ENCODE measurements at regions not wholly inside any gene's neighbourhood (a gene's known extent, or its start where the extent isn't known, plus 50 kb on each side); places are given as distances from the start of the nearest gene placed in this dataset.

- H3K9me3 Mint-ChIP-seq: no peaks in the 10 kb centered on the region
- H3K4me1 Mint-ChIP-seq: no peaks in the 10 kb centered on the region
- H3K27ac Mint-ChIP-seq: no peak overlapping the region
- no peak overlapping the region for H3K4me3 Mint-ChIP-seq
- no peaks in the 10 kb centered on the region for H3K27me3 Mint-ChIP-seq
- CTCF ChIA-PET: no interaction called here
- DNase-seq: no peak
- no peaks in the 10 kb centered on the region for H3K36me3 Mint-ChIP-seq
Observed at GRCh38 chr2:16900405-16901025, 234.9 kb upstream of the CYRIA start.

DNA sequence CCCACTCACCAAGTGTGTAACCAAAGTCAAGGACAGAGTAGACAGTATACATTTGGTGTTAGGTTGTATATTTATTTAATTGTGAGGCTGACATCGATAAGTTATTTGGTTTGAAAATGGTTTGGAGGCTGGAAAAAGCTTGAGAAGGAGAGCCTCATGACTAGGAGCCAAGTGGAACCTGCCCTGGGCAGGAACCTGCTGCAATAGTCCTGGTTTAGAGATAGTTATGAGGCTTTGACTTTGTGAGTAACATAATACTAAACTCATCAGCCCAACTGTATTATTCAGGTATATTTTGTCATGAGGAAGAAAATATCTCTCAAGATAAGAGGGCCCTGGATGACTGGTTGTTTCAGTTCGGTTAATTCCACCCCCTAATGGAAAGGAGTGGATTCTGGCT, 234.3 kb upstream of the CYRIA start:
- CTCF ChIA-PET: no interaction called here
- DNase-seq: no peak
- Mint-ChIP-seq H3K4me3 (no peak overlapping the region), H3K27ac (no peak overlapping the region), H3K4me1 (no peaks in the 10 kb centered on the region), H3K27me3 (no peaks in the 10 kb centered on the region), H3K9me3 (no peaks in the 10 kb centered on the region), H3K36me3 (no peaks in the 10 kb centered on the region)

GRCh38 chr2:16890081-16890480, 224.4 kb upstream of the CYRIA start:
- Mint-ChIP-seq H3K4me3 (no peak overlapping the region), H3K27ac (no peak overlapping the region), H3K9me3 (no peaks in the 10 kb centered on the region), H3K4me1 (no peaks in the 10 kb centered on the region), H3K27me3 (no peaks in the 10 kb centered on the region), H3K36me3 (no peaks in the 10 kb centered on the region)
- CTCF ChIA-PET: no interaction called here
- DNase-seq: no peak

GRCh38 chr2:16885027-16885426, 219.4 kb upstream of the CYRIA start:
- Mint-ChIP-seq H3K36me3 (no peaks in the 10 kb centered on the region), H3K27me3 (no peaks in the 10 kb centered on the region), H3K4me1 (no peaks in the 10 kb centered on the region), H3K27ac (no peak overlapping the region), H3K9me3 (no peaks in the 10 kb centered on the region), H3K4me3 (no peak overlapping the region)
- CTCF ChIA-PET: no interaction called here
- DNase-seq: no peak

DNA sequence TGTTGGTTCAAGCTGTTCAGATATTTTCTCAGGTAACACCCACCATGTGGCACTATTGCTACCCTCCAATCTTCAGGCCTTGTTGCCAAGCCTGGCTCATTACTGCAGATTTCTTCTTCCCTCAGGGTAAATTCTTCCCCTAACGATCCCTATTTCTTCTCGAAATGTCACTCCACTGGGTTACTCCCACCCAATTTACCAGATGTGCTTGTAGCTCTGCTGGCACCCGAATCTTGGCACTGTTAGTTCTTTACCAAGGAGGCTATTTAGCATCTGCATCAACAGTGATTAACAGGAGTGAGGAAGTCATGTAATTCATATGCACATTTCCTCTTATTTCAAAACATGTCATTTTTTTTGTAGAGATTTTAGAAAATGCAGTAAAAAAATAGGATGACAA, 217.1 kb upstream of the CYRIA start:
- no peaks in the 10 kb centered on the region for H3K9me3 Mint-ChIP-seq
- H3K4me3 Mint-ChIP-seq: no peak overlapping the region
- no peak overlapping the region for H3K27ac Mint-ChIP-seq
- no peaks in the 10 kb centered on the region for H3K27me3 Mint-ChIP-seq
- CTCF ChIA-PET: no interaction called here
- no peaks in the 10 kb centered on the region for H3K36me3 Mint-ChIP-seq
- no peak for DNase-seq
- H3K4me1 Mint-ChIP-seq: no peaks in the 10 kb centered on the region

DNA sequence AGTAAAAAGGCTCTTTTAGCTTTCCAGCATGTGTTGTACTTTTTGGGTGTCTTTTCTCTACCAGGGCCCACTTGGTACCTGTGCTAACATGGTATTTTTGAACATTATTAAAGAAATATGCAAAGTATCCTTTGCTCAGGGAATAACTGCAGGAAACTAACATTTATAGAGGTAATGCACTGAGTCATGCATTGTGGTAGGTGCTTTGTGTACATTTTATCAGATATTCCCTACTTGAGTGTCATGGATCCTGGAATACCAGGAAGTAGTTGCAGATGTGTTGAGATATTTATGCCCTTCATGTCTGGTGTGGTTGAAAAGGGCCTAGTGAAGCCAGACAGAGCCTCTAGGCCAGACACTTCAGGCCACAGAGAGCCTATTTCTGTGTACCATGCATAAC, 215.5 kb upstream of the CYRIA start:
- no peak overlapping the region for H3K27ac Mint-ChIP-seq
- no peak for DNase-seq

DNA sequence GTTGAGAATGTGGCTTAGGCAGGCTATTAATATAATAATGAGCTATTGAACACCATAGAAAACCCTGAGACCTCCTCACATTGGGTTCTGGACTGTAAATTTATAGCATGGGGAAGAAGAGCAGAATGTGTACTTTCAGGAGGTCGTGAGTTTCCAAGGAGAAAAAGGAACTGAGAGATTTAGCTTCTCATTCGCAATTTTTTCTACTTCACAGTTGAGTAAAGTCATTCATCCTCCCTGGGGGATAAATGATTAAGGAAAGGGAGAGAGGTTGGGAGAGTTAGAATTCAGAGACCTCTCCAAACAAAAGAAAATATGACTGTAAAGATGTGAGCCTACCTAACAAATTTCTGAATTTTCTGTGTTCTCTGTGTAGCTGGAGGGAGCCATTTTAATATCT, 205.8 kb upstream of the CYRIA start:
- no peak overlapping the region for H3K27ac Mint-ChIP-seq
- CTCF ChIA-PET: no interaction called here
- no peaks in the 10 kb centered on the region for H3K4me1 Mint-ChIP-seq
- DNase-seq: no peak
- no peaks in the 10 kb centered on the region for H3K27me3 Mint-ChIP-seq
- no peak overlapping the region for H3K4me3 Mint-ChIP-seq
- H3K36me3 Mint-ChIP-seq: no peaks in the 10 kb centered on the region
- H3K9me3 Mint-ChIP-seq: no peaks in the 10 kb centered on the region

More for the DNA sequence above, 215.5 kb upstream of the CYRIA start:
- H3K4me3 Mint-ChIP-seq: no peak overlapping the region
- H3K27me3 Mint-ChIP-seq: no peaks in the 10 kb centered on the region
- no peaks in the 10 kb centered on the region for H3K36me3 Mint-ChIP-seq
- H3K9me3 Mint-ChIP-seq: no peaks in the 10 kb centered on the region
- no peaks in the 10 kb centered on the region for H3K4me1 Mint-ChIP-seq
- CTCF ChIA-PET: no interaction called here

DNA sequence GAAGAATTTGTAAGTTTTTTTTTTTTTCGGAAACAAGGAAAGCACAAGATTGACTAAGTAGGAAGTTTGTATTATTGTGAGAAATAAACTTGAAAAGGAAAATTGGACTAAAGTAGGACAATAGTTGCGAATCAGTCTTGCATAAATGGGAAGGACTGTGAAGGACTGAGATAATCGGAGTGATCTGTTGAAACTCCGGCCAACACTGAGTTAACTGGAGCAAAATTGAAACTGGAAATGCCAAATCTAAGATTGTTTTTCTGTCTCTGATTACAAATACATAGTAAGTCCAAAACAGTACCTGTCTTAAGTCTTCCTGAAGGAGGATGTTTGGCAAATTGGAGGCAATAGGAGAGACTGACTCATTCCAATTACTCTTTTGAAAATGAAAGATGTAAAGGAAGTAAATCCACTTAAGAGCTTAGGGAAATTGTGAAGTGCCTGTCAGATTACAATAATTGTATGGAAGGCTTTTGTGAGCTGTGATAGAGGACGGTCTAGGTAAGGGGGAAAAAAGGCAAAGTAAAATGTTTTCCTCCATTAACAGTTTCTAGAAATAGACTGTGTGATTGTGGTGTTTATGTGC, 204.9 kb upstream of the CYRIA start:
- no peaks in the 10 kb centered on the region for H3K36me3 Mint-ChIP-seq
- no peak for DNase-seq
- no peaks in the 10 kb centered on the region for H3K9me3 Mint-ChIP-seq
- no peaks in the 10 kb centered on the region for H3K27me3 Mint-ChIP-seq
- no peaks in the 10 kb centered on the region for H3K4me1 Mint-ChIP-seq
- CTCF ChIA-PET: no interaction called here
- H3K27ac Mint-ChIP-seq: no peak overlapping the region
- H3K4me3 Mint-ChIP-seq: no peak overlapping the region

GRCh38 chr2:16869711-16870110, 204.1 kb upstream of the CYRIA start:
- no peak overlapping the region for H3K4me3 Mint-ChIP-seq
- no peaks in the 10 kb centered on the region for H3K27me3 Mint-ChIP-seq
- H3K27ac Mint-ChIP-seq: no peak overlapping the region
- no peaks in the 10 kb centered on the region for H3K9me3 Mint-ChIP-seq
- H3K36me3 Mint-ChIP-seq: no peaks in the 10 kb centered on the region
- H3K4me1 Mint-ChIP-seq: no peaks in the 10 kb centered on the region
- CTCF ChIA-PET: no interaction called here
- no peak for DNase-seq

- H3K4me3 Mint-ChIP-seq: no peak overlapping the region
- no peaks in the 10 kb centered on the region for H3K4me1 Mint-ChIP-seq
- H3K36me3 Mint-ChIP-seq: no peaks in the 10 kb centered on the region
- no peaks in the 10 kb centered on the region for H3K27me3 Mint-ChIP-seq
- no peak for DNase-seq
- no peak overlapping the region for H3K27ac Mint-ChIP-seq
- H3K9me3 Mint-ChIP-seq: peaks cover 4% of the 10 kb centered on the region
- CTCF ChIA-PET: no interaction called here
Observed at GRCh38 chr2:16862471-16862870, 196.8 kb upstream of the CYRIA start.

GRCh38 chr2:16861530-16861929, 195.9 kb upstream of the CYRIA start:
- Mint-ChIP-seq H3K27ac (no peak overlapping the region), H3K36me3 (no peaks in the 10 kb centered on the region), H3K4me1 (no peaks in the 10 kb centered on the region), H3K9me3 (peaks cover 4% of the 10 kb centered on the region), H3K4me3 (no peak overlapping the region), H3K27me3 (no peaks in the 10 kb centered on the region)
- CTCF ChIA-PET: no interaction called here
- no peak for DNase-seq

DNA sequence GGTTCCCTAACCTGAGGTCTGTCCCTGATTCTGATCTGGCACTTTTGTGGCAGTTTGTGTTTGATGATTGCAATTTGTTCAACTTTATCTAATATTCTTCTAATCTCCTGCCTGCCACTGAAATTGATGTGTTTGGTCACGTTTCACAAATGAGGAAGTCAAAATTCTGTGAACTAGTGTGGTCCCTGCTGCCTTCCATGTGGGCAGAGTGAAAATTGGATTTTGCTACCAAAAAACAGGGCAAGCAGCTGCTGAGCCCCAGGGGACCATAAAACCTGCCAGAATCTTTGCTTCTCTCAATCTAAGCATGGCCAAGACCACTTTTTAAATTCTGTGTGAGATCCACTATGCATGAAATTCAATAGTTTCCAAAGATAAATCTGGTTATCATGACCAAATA, 195.5 kb upstream of the CYRIA start:
- no peak for DNase-seq
- no peaks in the 10 kb centered on the region for H3K27me3 Mint-ChIP-seq
- CTCF ChIA-PET: no interaction called here
- no peak overlapping the region for H3K4me3 Mint-ChIP-seq
- no peak overlapping the region for H3K27ac Mint-ChIP-seq
- no peaks in the 10 kb centered on the region for H3K36me3 Mint-ChIP-seq
- H3K4me1 Mint-ChIP-seq: no peaks in the 10 kb centered on the region
- peaks cover 4% of the 10 kb centered on the region for H3K9me3 Mint-ChIP-seq

- no peaks in the 10 kb centered on the region for H3K4me1 Mint-ChIP-seq
- DNase-seq: no peak
- H3K27ac Mint-ChIP-seq: no peak overlapping the region
- CTCF ChIA-PET: no interaction called here
- H3K27me3 Mint-ChIP-seq: no peaks in the 10 kb centered on the region
- H3K9me3 Mint-ChIP-seq: peaks cover 4% of the 10 kb centered on the region
- no peaks in the 10 kb centered on the region for H3K36me3 Mint-ChIP-seq
- H3K4me3 Mint-ChIP-seq: no peak overlapping the region
Observed at GRCh38 chr2:16860627-16861026, 195.0 kb upstream of the CYRIA start.

DNA sequence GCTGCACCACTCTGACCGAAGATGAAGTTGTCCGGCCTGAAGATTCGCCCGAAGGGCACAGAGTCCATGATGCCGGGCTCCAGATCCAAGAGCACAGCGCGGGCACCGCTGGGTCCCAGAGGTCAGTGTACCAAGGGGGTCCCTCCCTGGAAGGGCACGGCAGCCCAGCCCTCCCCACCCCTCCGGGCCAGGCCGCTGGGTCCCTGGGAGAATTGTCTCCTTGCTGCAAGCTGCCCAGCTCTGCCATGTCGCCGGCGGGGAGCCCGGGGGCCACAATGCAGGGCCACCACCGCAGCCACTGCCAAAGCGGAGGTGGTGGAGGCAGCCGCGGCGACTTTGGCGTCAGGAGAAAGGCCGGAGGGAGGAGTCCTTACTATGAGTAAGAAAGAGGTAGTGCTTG, 189.5 kb upstream of the CYRIA start:
- Mint-ChIP-seq H3K27me3 (no peaks in the 10 kb centered on the region), H3K4me1 (no peaks in the 10 kb centered on the region), H3K36me3 (no peaks in the 10 kb centered on the region), H3K27ac (no peak overlapping the region), H3K4me3 (no peak overlapping the region), H3K9me3 (peaks cover 4% of the 10 kb centered on the region)
- CTCF ChIA-PET: no interaction called here
- no peak for DNase-seq

DNA sequence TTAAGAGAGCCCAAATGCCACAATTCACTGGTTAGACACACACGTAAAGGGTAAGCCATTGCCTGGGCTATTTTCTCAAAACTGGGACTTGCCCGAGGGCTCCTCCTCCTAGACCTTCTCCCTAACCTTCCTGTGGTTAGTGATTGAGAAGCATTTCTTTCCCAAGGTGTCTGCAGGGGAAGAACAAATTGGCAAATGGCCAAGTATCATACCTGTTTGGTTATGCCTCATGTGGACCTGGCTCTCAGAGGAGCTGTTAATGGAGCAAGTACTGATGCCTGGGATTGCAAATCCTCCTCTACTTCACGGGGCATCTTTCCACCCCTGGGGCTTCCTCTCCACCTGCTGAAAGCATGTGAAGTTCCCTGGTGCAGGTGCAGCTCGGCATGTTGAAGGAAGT, 187.5 kb upstream of the CYRIA start:
- Mint-ChIP-seq H3K27me3 (no peaks in the 10 kb centered on the region), H3K4me3 (no peak overlapping the region), H3K27ac (no peak overlapping the region), H3K36me3 (no peaks in the 10 kb centered on the region), H3K9me3 (no peaks in the 10 kb centered on the region), H3K4me1 (no peaks in the 10 kb centered on the region)
- CTCF ChIA-PET: no interaction called here
- DNase-seq: no peak

DNA sequence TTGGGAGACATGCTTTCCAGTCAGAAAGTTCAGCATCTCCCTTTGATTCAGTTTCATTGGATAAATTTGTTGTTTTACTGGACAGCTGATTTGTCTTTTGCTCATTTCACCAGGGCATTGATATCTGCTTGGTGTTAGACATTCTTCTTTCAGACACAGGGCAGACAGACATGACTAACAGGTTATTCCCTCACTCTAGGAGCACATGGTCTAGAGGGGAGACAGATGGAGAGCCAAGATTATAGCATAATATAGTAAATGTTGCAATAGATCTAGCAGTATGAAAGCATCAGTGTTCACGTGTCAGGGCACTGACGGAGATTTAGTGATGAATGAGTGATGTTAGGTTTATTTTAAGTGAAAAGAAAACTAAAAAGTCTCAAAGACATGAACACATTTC, 187.0 kb upstream of the CYRIA start:
- Mint-ChIP-seq H3K27me3 (no peaks in the 10 kb centered on the region), H3K4me1 (no peaks in the 10 kb centered on the region), H3K4me3 (no peak overlapping the region), H3K9me3 (no peaks in the 10 kb centered on the region), H3K36me3 (no peaks in the 10 kb centered on the region), H3K27ac (no peak overlapping the region)
- no peak for DNase-seq
- CTCF ChIA-PET: no interaction called here
